DOHH2 (cell line): ENCODE measurements at regions not wholly inside any gene's neighbourhood (a gene's known extent, or its start where the extent isn't known, plus 50 kb on each side); places are given as distances from the start of the nearest gene placed in this dataset.

Experiments used
- H3F3A ChIP-seq: fragments of 200-600 bp; sonication (generic), shearing (Covaris generic); 2 replicates; pipeline ENCODE4 v1.6.0; 2016; ENCODE audit warnings: antibody characterized with exemption, mild to moderate bottlenecking; ENCODE audit not compliant: control insufficient read depth, insufficient read depth
- H3K27ac ChIP-seq: fragments of 200-600 bp; sonication (generic); 2 replicates; pipeline ENCODE4 v1.5.1; 2014; ENCODE audit warnings: low read depth, mild to moderate bottlenecking, low read length, moderate library complexity
- H3K27me3 ChIP-seq: fragments of 200-600 bp; sonication (generic); 2 replicates; pipeline ENCODE4 v1.6.1; 2014; ENCODE audit warnings: mild to moderate bottlenecking, low read length, mixed read lengths; ENCODE audit not compliant: control insufficient read depth
- H3K36me3 ChIP-seq: fragments of 200-600 bp; sonication (generic); 2 replicates; pipeline ENCODE4 v1.6.1; 2014; ENCODE audit warnings: mild to moderate bottlenecking, low read length, moderate library complexity, mixed read lengths; ENCODE audit not compliant: control insufficient read depth
- H3K4me1 ChIP-seq: fragments of 200-600 bp; sonication (generic); 2 replicates; pipeline ENCODE4 v1.6.1; 2014; ENCODE audit warnings: mild to moderate bottlenecking, low read length, mixed read lengths; ENCODE audit not compliant: control insufficient read depth
- H3K4me2 ChIP-seq: fragments of 200-600 bp; sonication (generic); 2 replicates; pipeline ENCODE4 v1.6.0; 2014; ENCODE audit warnings: mild to moderate bottlenecking, low read length, moderate library complexity
- H3K4me3 ChIP-seq: fragments of 200-600 bp; sonication (generic); 2 replicates; pipeline ENCODE4 v1.5.1; 2014; ENCODE audit warnings: mild to moderate bottlenecking, low read length, mixed read lengths
- H3K79me2 ChIP-seq: fragments of 200-600 bp; sonication (generic); 2 replicates; pipeline ENCODE4 v1.6.1; 2014; ENCODE audit warnings: mild to moderate bottlenecking, low read length, mixed read lengths; ENCODE audit not compliant: control insufficient read depth
- H3K9me2 ChIP-seq: fragments of 200-600 bp; sonication (generic); replicated peaks from 2 replicates; pipeline ENCODE4 v1.6.1; 2014; ENCODE audit warnings: mild to moderate bottlenecking, low read length, mixed read lengths; ENCODE audit not compliant: control insufficient read depth
- H3K9me3 ChIP-seq: fragments of 200-600 bp; sonication (generic); 2 replicates; pipeline ENCODE4 v1.6.1; 2014; ENCODE audit warnings: antibody characterized with exemption, low read length, mixed read lengths; ENCODE audit not compliant: control insufficient read depth, insufficient read depth
- H4K20me1 ChIP-seq: fragments of 200-600 bp; sonication (generic); 2 replicates; pipeline ENCODE4 v1.6.0; 2014; ENCODE audit warnings: low read depth, mild to moderate bottlenecking, antibody characterized with exemption, low read length, moderate library complexity; ENCODE audit not compliant: control insufficient read depth, insufficient read depth
- CTCF ChIP-seq: fragments of 200-600 bp; sonication (generic); IDR thresholded peaks from one replicate; pipeline ENCODE4 v1.5.1; 2014; ENCODE audit warnings: antibody characterized with exemption, mild to moderate bottlenecking, low read depth, low read length; ENCODE audit not compliant: poor library complexity, severe bottlenecking
- EZH2phosphoT487 ChIP-seq: fragments of 200-600 bp; sonication (generic); IDR thresholded peaks from 2 replicates; pipeline ENCODE4 v1.6.1; 2017; ENCODE audit warnings: borderline replicate concordance, mild to moderate bottlenecking, antibody characterized with exemption, low read length, moderate library complexity, mixed read lengths

- no peaks in the 10 kb centered on the region for H3K9me2 ChIP-seq
- H3K9me3 ChIP-seq, result no peaks in the 10 kb centered on the region
- H3K4me3 ChIP-seq, result no peak overlapping the region
- no peaks in the 10 kb centered on the region for H3K27me3 ChIP-seq
- peaks cover 55% of the 10 kb centered on the region for H3K4me1 ChIP-seq
- H3F3A ChIP-seq, result peaks cover 6% of the 10 kb centered on the region
- no peak overlapping the region for H3K27ac ChIP-seq
- 0 out of 2 replicates have a peak, but pooled peaks cover 2% of the 10 kb centered on the region for H3K36me3 ChIP-seq
- no peaks in the 10 kb centered on the region for H4K20me1 ChIP-seq
- TF ChIP-seq CTCF (no peak), EZH2phosphoT487 (no peak)
- H3K79me2 ChIP-seq, result no peaks in the 10 kb centered on the region
- no peak overlapping the region for H3K4me2 ChIP-seq
Measured at GRCh38 chr11:123304828-123305466, 109.9 kb upstream of the CLMP start.

- peak overlapping the region; percentile 19 for H3K4me3 ChIP-seq
- TF ChIP-seq EZH2phosphoT487 (no peak), CTCF (no peak)
- peak overlapping the region; percentile 42; the same call in 1 of the 2 replicates for H3K27ac ChIP-seq
- H3F3A ChIP-seq, result peaks cover 6% of the 10 kb centered on the region
- H3K36me3 ChIP-seq, result 0 out of 2 replicates have a peak, but pooled peaks cover 2% of the 10 kb centered on the region
- H3K27me3 ChIP-seq, result no peaks in the 10 kb centered on the region
- peak overlapping the region; percentile 53 for H3K4me2 ChIP-seq
- no peaks in the 10 kb centered on the region for H3K79me2 ChIP-seq
- H4K20me1 ChIP-seq, result no peaks in the 10 kb centered on the region
- peaks cover 55% of the 10 kb centered on the region for H3K4me1 ChIP-seq
- no peaks in the 10 kb centered on the region for H3K9me2 ChIP-seq
- H3K9me3 ChIP-seq, result peaks cover 10% of the 10 kb centered on the region
Measured at GRCh38 chr11:123303924-123304323, 108.9 kb upstream of the CLMP start.

- H3K36me3 ChIP-seq, result 0 out of 2 replicates have a peak, but pooled peaks cover 2% of the 10 kb centered on the region
- H3K4me3 ChIP-seq, result peak overlapping the region; percentile 19
- peaks cover 6% of the 10 kb centered on the region for H3F3A ChIP-seq
- peaks cover 13% of the 10 kb centered on the region for H3K9me3 ChIP-seq
- no peaks in the 10 kb centered on the region for H3K27me3 ChIP-seq
- TF ChIP-seq EZH2phosphoT487 (no peak), CTCF (no peak)
- H3K27ac ChIP-seq, result peak overlapping the region; percentile 42
- peaks cover 55% of the 10 kb centered on the region for H3K4me1 ChIP-seq
- peak overlapping the region; percentile 53 for H3K4me2 ChIP-seq
- no peaks in the 10 kb centered on the region for H3K9me2 ChIP-seq
- no peaks in the 10 kb centered on the region for H3K79me2 ChIP-seq
- H4K20me1 ChIP-seq, result no peaks in the 10 kb centered on the region
Measured at GRCh38 chr11:123302751-123303195, 107.7 kb upstream of the CLMP start.
